Endothelial cell of umbilical vein (primary cell): ENCODE measurements at regions not wholly inside any gene's neighbourhood (a gene's known extent, or its start where the extent isn't known, plus 50 kb on each side); places are given as distances from the start of the nearest gene placed in this dataset.

Experiments
- BruUV-seq: library from RNA; stranded (reverse); fragments of 400-500 nt; replicated peaks from 2 replicates; lab custom pipeline; 2021; lab: Mats Ljungman, UMichigan
- CTCF ChIA-PET: fragments of 300-600, 350-600 bp; sonication (Branson Sonifier 250); formaldehyde crosslinking; loops from one replicate; lab custom pipeline; 2021; ENCODE audit warnings: antibody characterized with exemption, inconsistent platforms; lab: Charles Lee
- POLR2A ChIA-PET: fragments of 300-600, 350-600 bp; sonication (Branson Sonifier 250); formaldehyde crosslinking; loops from one replicate; lab custom pipeline; 2021; ENCODE audit warnings: antibody characterized with exemption, inconsistent platforms; lab: Charles Lee
- DNase-seq: peaks from one replicate; pipeline ENCODE4 v3.0.0-alpha.2; 2011; ENCODE audit warnings: low read depth, low spot score
- FAIRE-seq: peaks from 2 replicates; lab custom pipeline; 2011; peaks lifted over from hg19 to GRCh38; lab: Jason Lieb, UNC
- H2AFZ ChIP-seq: 2 replicates; pipeline ENCODE4 v1.6.0; 2012; ENCODE audit warnings: low read depth, low read length, control low read depth, inconsistent platforms
- H3K27ac ChIP-seq: 2 replicates; pipeline ENCODE4 v1.5.1; 2011; ENCODE audit warnings: low read depth, mild to moderate bottlenecking, control low read depth, low read length, moderate library complexity; ENCODE audit not compliant: insufficient read depth
- H3K27me3 ChIP-seq, 2 experiments: 2 replicates each; pipeline versions ENCODE4 v1.6.0 to v1.6.1; 2011; ENCODE audit warnings: low read length in 2 of 2, mixed read lengths in 1 of 2; ENCODE audit not compliant: control insufficient read depth in 2 of 2, insufficient read depth in 2 of 2
- H3K36me3 ChIP-seq, 2 experiments: 2 replicates in 1 of 2; 3 replicates in 1 of 2; pipeline ENCODE4 v1.5.1; 2011; ENCODE audit warnings: low read length in 2 of 2, mild to moderate bottlenecking in 1 of 2, moderate library complexity in 1 of 2; ENCODE audit not compliant: control insufficient read depth in 2 of 2, insufficient read depth in 2 of 2; ENCODE audit errors: extremely low read depth in 1 of 2
- H3K4me1 ChIP-seq: 3 replicates; pipeline ENCODE4 v1.5.1; 2011; ENCODE audit warnings: mild to moderate bottlenecking, low read length; ENCODE audit not compliant: control insufficient read depth, insufficient read depth; ENCODE audit errors: extremely low read depth
- H3K4me2 ChIP-seq: 2 replicates; pipeline ENCODE4 v1.6.1; 2011; ENCODE audit warnings: low read length, control low read depth, mixed read lengths; ENCODE audit not compliant: insufficient read depth
- H3K4me3 ChIP-seq, 3 experiments: fragments of 200-600 bp in 1 of 3; sonication (generic), shearing (Covaris generic) in 1 of 3; replicated peaks in 1 of 3; 2 replicates each; pipeline ENCODE4 v1.5.1; 2011 to 2016; ENCODE audit warnings: control low read depth in 3 of 3, low read length in 3 of 3, mild to moderate bottlenecking in 2 of 3, inconsistent platforms in 1 of 3, low read depth in 1 of 3, moderate library complexity in 1 of 3; ENCODE audit not compliant: insufficient read depth in 1 of 3
- H3K79me2 ChIP-seq: 2 replicates; pipeline ENCODE4 v1.6.0; 2012; ENCODE audit warnings: low read length, inconsistent platforms; ENCODE audit not compliant: control insufficient read depth, insufficient read depth
- H3K9ac ChIP-seq: replicated peaks from 2 replicates; pipeline ENCODE3; 2011; ENCODE audit warnings: low read length, control low read depth; ENCODE audit not compliant: insufficient read depth; ENCODE audit errors: extremely low read depth
- H3K9me1 ChIP-seq: replicated peaks from 3 replicates; pipeline ENCODE4 v1.6.0; 2011; ENCODE audit warnings: mild to moderate bottlenecking, low read length; ENCODE audit not compliant: control insufficient read depth, insufficient read depth; ENCODE audit errors: extremely low read depth
- H3K9me3 ChIP-seq: replicated peaks from 2 replicates; pipeline ENCODE4 v1.5.1; 2012; ENCODE audit warnings: low read length, inconsistent platforms; ENCODE audit not compliant: control insufficient read depth, insufficient read depth
- H4K20me1 ChIP-seq: replicated peaks from 2 replicates; pipeline ENCODE3; 2011; ENCODE audit warnings: mild to moderate bottlenecking, low read length; ENCODE audit not compliant: control insufficient read depth, insufficient read depth; ENCODE audit errors: extremely low read depth
- CTCF ChIP-seq, 2 donors: IDR thresholded peaks; 1 replicate in 1 of 2; 2 replicates in 1 of 2; pipeline ENCODE4 v1.5.1; 2011; ENCODE audit warnings: low read length in 2 of 2, mild to moderate bottlenecking in 2 of 2, moderate library complexity in 2 of 2, control low read depth in 1 of 2, inconsistent platforms in 1 of 2, low read depth in 1 of 2; ENCODE audit not compliant: insufficient read depth in 1 of 2; ENCODE audit errors: extremely low read depth in 1 of 2
- EZH2 ChIP-seq: IDR thresholded peaks from 2 replicates; pipeline ENCODE4 v1.6.1; 2012; ENCODE audit warnings: borderline replicate concordance, low read depth, mild to moderate bottlenecking, moderate library complexity, low read length, inconsistent platforms; ENCODE audit not compliant: severe bottlenecking
- FOS ChIP-seq: IDR thresholded peaks from 2 replicates; pipeline ENCODE4 v1.6.1; 2011; ENCODE audit warnings: mild to moderate bottlenecking, low read length, moderate library complexity, borderline replicate concordance; ENCODE audit not compliant: insufficient read depth
- GATA2 ChIP-seq: IDR thresholded peaks from 2 replicates; pipeline ENCODE4 v1.7.0; 2011; ENCODE audit warnings: low read depth, mild to moderate bottlenecking, moderate library complexity, mixed read lengths, low read length; ENCODE audit not compliant: insufficient read length, insufficient read depth
- JUN ChIP-seq: IDR thresholded peaks from 2 replicates; pipeline ENCODE4 v1.6.1; 2011; ENCODE audit warnings: borderline replicate concordance, low read depth; ENCODE audit not compliant: insufficient read length, insufficient read depth
- MYC ChIP-seq: IDR thresholded peaks from one replicate; pipeline ENCODE4 v1.6.1; 2011; ENCODE audit warnings: mild to moderate bottlenecking, low read depth, low read length
- POLR2A ChIP-seq: IDR thresholded peaks from 2 replicates; pipeline ENCODE4 v1.6.1; 2012; ENCODE audit warnings: low read depth, mild to moderate bottlenecking, control low read depth, low read length
- POLR2AphosphoS5 ChIP-seq: IDR thresholded peaks from 2 replicates; pipeline ENCODE4 v1.6.1; 2012; ENCODE audit warnings: low read depth, mild to moderate bottlenecking, control low read depth, low read length, moderate library complexity; ENCODE audit not compliant: insufficient read depth
- dilution Hi-C: fragments of 300-500 bp; cut with MboI; formaldehyde crosslinking; loops from one replicate; pipeline ENCODE4 v1.15.0; 2019; ENCODE audit warnings: low sequenced_read_pairs; ENCODE audit not compliant: extremely low pct_ligation_motif_present
- intact Hi-C: fragments of 100-400 bp; cut with micrococcal nuclease; formaldehyde crosslinking; loops from one replicate; pipeline ENCODE4 v1.10.0; 2022
- TF ChIP-seq, protein P1 (sequence below): IDR thresholded peaks from 2 replicates; pipeline ENCODE4 v1.6.1; 2011; ENCODE audit not compliant: insufficient read depth, insufficient read length

DNA sequence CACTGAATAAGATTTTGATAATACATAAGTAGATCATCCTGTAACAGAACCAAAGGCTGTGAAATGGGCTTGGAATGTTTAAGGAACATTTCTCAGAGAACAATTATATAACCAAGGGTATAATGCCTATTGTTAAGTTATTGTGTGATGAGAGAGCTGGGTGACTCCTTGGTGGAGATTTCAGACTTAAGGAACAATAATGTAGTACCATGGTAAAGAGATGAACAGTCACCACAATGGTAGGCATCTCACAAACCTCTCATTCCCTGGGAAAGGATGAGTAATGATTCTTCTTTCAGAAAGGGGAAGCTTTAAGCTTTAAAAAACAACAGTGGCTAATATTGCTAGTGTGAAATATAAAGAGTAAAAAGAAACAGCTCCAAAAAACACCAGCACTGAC, 147.4 kb downstream of the TRIM36 start:
- H3K36me3 ChIP-seq = no peaks in the 10 kb centered on the region
- no peaks in the 10 kb centered on the region for H4K20me1 ChIP-seq
- FAIRE-seq (no peak), DNase-seq (no peak)
- no TSS peak for BruUV-seq
- no peak overlapping the region for H3K4me3 ChIP-seq
- no peak overlapping the region for H3K9ac ChIP-seq
- H3K9me1 ChIP-seq = no peaks in the 10 kb centered on the region
- no peaks in the 10 kb centered on the region for H3K4me1 ChIP-seq
- ChIA-PET POLR2A (no interaction called here), CTCF (no interaction called here)
- H3K4me2 ChIP-seq = no peak overlapping the region
- H2AFZ ChIP-seq = no peak overlapping the region
- H3K27ac ChIP-seq = no peak overlapping the region
- intact Hi-C loops (no loop called here), dilution Hi-C loops (no loop called here)
- H3K79me2 ChIP-seq = no peaks in the 10 kb centered on the region
- H3K27me3 ChIP-seq = no peaks in the 10 kb centered on the region
- H3K9me3 ChIP-seq = peaks cover 2% of the 10 kb centered on the region
- TF ChIP-seq EZH2 (no peak), POLR2A (no peak), MYC (no peak), POLR2AphosphoS5 (no peak), FOS (no peak), CTCF (IDR thresholded peaks at IDR 0.05; ENCODE audit: extremely low read depth in 1 of 2, insufficient read depth in 1 of 2, low read depth in 1 of 2, low read length in 2 of 2) (no peak), GATA2 (no peak), JUN (no peak)
- TF ChIP-seq, protein P1, sequence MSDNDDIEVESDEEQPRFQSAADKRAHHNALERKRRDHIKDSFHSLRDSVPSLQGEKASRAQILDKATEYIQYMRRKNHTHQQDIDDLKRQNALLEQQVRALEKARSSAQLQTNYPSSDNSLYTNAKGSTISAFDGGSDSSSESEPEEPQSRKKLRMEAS = no peak
